GM18870 (cell line): ENCODE measurements at regions not wholly inside any gene's neighbourhood (a gene's known extent, or its start where the extent isn't known, plus 50 kb on each side); places are given as distances from the start of the nearest gene placed in this dataset.
"Not testable (repeated sequence)": the region's sequence is repeated elsewhere in the genome, so short reads cannot be mapped to it uniquely, and the experiment has no call there.

Experiments
- ATAC-seq: cut with Tn5 transposase; IDR thresholded peaks from one replicate; pipeline ENCODE4 v1.9.1; 2021; ENCODE audit warnings: moderate library complexity; ENCODE audit not compliant: unreplicated experiment

GRCh38 chr13:82129281-82129680, 1753.0 kb downstream of the SLITRK1 start:
- no peak for ATAC-seq

- no peak for ATAC-seq
Observed at GRCh38 chr13:82118589-82118988, 1763.7 kb downstream of the SLITRK1 start.

- no peak for ATAC-seq
Observed at GRCh38 chr13:82116422-82116989, 1765.8 kb downstream of the SLITRK1 start.

- ATAC-seq = no peak
Observed at GRCh38 chr13:82115391-82115790, 1766.9 kb downstream of the SLITRK1 start.

GRCh38 chr13:82096256-82096655, 1755.3 kb upstream of the SPRY2 start:
- no peak for ATAC-seq

GRCh38 chr13:82092312-82092711, 1751.4 kb upstream of the SPRY2 start:
- no peak for ATAC-seq

- no peak for ATAC-seq
Observed at GRCh38 chr13:82088781-82089180, 1747.9 kb upstream of the SPRY2 start.

- ATAC-seq = no peak
Observed at GRCh38 chr13:82076496-82076895, 1735.6 kb upstream of the SPRY2 start.

- ATAC-seq = no peak
Observed at GRCh38 chr13:82070416-82070815, 1729.5 kb upstream of the SPRY2 start.

- ATAC-seq = no peak
Observed at GRCh38 chr13:82062772-82063171, 1721.8 kb upstream of the SPRY2 start.

GRCh38 chr13:82058364-82058763, 1717.4 kb upstream of the SPRY2 start:
- no peak for ATAC-seq

- ATAC-seq = not testable (repeated sequence)
Observed at GRCh38 chr13:82045316-82045715, 1704.4 kb upstream of the SPRY2 start.

- ATAC-seq = no peak
Observed at GRCh38 chr13:82036602-82037001, 1695.7 kb upstream of the SPRY2 start.

- ATAC-seq = no peak
Observed at GRCh38 chr13:82011355-82011754, 1670.4 kb upstream of the SPRY2 start.

- no peak for ATAC-seq
Observed at GRCh38 chr13:82010780-82011179, 1669.9 kb upstream of the SPRY2 start.

- ATAC-seq = no peak
Observed at GRCh38 chr13:82002710-82003109, 1661.8 kb upstream of the SPRY2 start.

GRCh38 chr13:81995316-81995715, 1654.4 kb upstream of the SPRY2 start:
- ATAC-seq = no peak

GRCh38 chr13:81990652-81991051, 1649.7 kb upstream of the SPRY2 start:
- no peak for ATAC-seq

GRCh38 chr13:81988567-81988966, 1647.6 kb upstream of the SPRY2 start:
- no peak for ATAC-seq

GRCh38 chr13:81987677-81988357, 1646.9 kb upstream of the SPRY2 start:
- no peak for ATAC-seq

- ATAC-seq = no peak
Observed at GRCh38 chr13:81987159-81987558, 1646.2 kb upstream of the SPRY2 start.

- ATAC-seq = no peak
Observed at GRCh38 chr13:81986308-81986707, 1645.4 kb upstream of the SPRY2 start.

GRCh38 chr13:81957121-81957520, 1616.2 kb upstream of the SPRY2 start:
- ATAC-seq = no peak
